Stomach smooth muscle (tissue), 2 donors: ENCODE measurements at regions not wholly inside any gene's neighbourhood (a gene's known extent, or its start where the extent isn't known, plus 50 kb on each side); places are given as distances from the start of the nearest gene placed in this dataset.

ENCODE experiments used
- H3K27ac ChIP-seq: one replicate; pipeline ENCODE4 v1.7.0; 2013; ENCODE audit warnings: mild to moderate bottlenecking, low read length, inconsistent platforms
- H3K27me3 ChIP-seq, 2 donors: one replicate each; pipeline ENCODE4 v1.7.0; 2013; ENCODE audit warnings: low read length in 2 of 2; ENCODE audit not compliant: insufficient read depth in 2 of 2, control insufficient read depth in 1 of 2
- H3K36me3 ChIP-seq, 2 donors: one replicate each; pipeline ENCODE4 v1.7.0; 2013; ENCODE audit warnings: low read length in 2 of 2; ENCODE audit not compliant: control insufficient read depth in 2 of 2, insufficient read depth in 2 of 2
- H3K4me1 ChIP-seq: one replicate; pipeline ENCODE4 v1.7.0; 2013; ENCODE audit warnings: low read length; ENCODE audit not compliant: control insufficient read depth, insufficient read depth
- H3K4me3 ChIP-seq, 2 donors: one replicate each; pipeline ENCODE4 v1.7.0; 2013; ENCODE audit warnings: low read length in 2 of 2
- H3K9ac ChIP-seq, 2 donors: one replicate each; pipeline ENCODE4 v1.7.0; 2013; ENCODE audit warnings: low read length in 2 of 2, mild to moderate bottlenecking in 1 of 2
- H3K9me3 ChIP-seq, 2 donors: one replicate each; pipeline ENCODE4 v1.7.0; 2013; ENCODE audit warnings: low read length in 2 of 2; ENCODE audit not compliant: control insufficient read depth in 2 of 2
- donor health status: healthy.
- donor health status: Pancreatic carcinoma.

DNA sequence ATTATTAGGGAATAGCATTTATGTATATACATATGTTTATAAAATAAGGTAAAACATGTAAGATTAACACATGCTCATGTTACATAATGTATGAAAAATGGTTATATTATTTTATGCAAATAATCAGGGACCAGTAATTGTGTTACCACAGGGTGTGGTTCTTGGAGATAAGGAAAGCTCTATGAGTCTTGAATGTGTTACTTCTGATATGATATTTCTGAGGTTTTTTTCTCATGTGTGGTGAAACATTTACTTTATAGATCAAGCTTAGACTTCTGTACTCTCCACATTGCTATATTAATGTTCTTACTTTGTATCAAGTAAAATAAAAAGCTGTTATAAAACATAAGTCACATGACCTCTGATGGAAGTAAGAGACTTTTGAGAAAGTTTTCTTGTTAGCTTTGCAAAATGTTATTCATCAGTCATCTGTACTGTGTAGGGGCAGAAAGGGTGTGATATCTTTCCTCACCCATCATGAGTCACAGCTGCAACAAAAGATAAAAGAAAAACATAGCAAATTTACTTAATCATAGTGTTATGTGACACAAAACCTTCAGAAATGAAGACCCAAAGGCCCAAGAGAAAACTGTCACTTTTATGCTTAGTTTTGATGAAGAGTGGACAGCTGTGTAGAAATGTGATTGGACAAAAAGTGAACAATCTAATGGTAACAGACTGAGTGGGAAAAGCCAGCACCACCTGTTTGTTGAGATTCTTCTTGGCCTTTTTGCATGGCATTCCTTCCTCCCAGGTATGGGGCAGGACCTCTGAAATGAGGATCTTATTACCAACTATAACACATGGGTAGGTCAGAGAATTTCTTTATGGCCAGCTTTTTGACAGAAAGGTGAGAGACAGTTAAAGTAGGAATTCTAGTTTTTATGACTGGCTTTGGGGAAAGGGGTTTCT is 632.3 kb downstream of the PDHA2 start:
- Histone ChIP-seq H3K9me3 (no peaks in the 10 kb centered on the region), H3K4me1 (no peaks in the 10 kb centered on the region), H3K4me3 (no peak overlapping the region), H3K36me3 (no peaks in the 10 kb centered on the region), H3K27ac (no peak overlapping the region), H3K27me3 (no peaks in the 10 kb centered on the region), H3K9ac (no peak overlapping the region)

DNA sequence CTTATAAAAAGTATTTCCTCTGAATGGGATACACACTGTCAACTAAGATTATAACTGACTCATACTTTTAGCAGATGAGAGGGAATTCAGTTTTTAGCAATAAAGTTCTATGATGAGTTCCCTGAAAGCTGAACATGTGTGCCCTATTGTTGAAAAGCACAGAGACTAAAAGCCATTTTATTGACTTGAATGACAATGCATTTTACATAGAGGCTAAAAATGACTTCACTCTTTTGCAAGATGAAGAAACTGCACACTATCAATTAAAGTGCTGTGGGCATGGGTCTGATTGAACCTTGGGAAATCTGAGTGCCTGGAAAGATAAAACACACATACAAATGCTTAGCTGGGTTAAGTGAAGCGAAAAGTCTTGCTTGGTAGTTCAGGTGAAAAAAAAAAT is 633.4 kb downstream of the PDHA2 start:
- Histone ChIP-seq H3K4me1 (no peaks in the 10 kb centered on the region), H3K27ac (no peak overlapping the region), H3K27me3 (no peaks in the 10 kb centered on the region), H3K4me3 (no peak overlapping the region), H3K9me3 (no peaks in the 10 kb centered on the region), H3K9ac (no peak overlapping the region), H3K36me3 (no peaks in the 10 kb centered on the region)

DNA sequence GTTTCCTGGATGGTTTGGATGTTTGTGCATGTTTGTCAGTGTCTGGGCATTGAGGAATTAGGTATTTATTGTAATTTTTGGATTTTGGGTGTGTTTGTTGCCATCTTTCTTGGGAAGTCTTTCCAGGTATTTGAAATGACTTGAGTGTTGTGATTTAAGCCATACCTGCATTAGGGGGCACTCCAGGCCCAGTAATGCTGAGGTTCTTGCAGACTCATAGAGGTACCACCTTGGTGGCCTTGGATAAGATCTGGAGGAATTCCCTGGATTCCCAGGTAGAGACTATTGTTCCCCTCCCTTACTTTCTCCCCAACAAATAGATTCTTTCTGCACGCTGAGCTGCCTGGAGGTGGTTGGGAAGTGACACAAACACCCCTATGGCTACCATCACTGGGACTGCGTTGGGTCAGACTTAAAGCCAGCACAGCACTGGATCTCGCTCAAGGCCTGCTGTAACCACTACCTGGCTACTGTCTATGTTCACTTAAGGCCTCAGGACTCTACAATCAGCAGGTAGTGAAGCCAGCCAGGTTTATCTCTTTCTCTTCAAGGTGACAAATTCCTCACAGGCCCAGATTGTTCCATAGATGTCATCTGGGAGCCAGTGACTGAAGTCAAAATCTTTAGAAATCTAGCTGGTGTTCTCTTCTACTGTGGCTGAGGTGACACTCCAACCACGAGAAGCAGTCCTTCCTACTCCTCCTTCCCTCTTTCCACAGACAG is 643.6 kb downstream of the PDHA2 start:
- H3K9ac ChIP-seq = no peak overlapping the region
- no peaks in the 10 kb centered on the region for H3K9me3 ChIP-seq
- H3K27ac ChIP-seq = no peak overlapping the region
- H3K27me3 ChIP-seq = no peaks in the 10 kb centered on the region
- H3K4me1 ChIP-seq = no peaks in the 10 kb centered on the region
- no peak overlapping the region for H3K4me3 ChIP-seq
- H3K36me3 ChIP-seq = no peaks in the 10 kb centered on the region

DNA sequence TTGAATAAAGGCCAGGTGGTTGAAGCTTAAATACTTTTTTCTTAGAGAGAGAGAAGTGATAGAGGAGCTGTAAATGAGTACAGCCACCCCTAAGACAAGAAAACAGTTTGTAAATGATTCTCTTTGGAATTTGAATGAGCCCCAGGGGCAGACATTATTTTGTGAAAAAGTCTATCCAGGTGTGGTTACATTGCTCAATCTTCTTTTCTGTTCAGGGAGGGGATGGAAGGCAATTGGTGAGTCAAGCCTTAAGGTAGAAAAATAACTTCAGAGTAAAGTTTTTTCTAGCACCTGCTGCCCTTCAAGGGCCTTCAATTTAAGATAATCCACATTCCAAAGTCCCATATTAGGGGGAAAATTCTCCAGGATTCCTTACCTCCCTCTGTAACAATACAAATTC is 646.7 kb downstream of the PDHA2 start:
- Histone ChIP-seq H3K4me1 (no peaks in the 10 kb centered on the region), H3K9ac (no peak overlapping the region), H3K27ac (no peak overlapping the region), H3K27me3 (no peaks in the 10 kb centered on the region), H3K4me3 (no peak overlapping the region), H3K36me3 (no peaks in the 10 kb centered on the region), H3K9me3 (no peaks in the 10 kb centered on the region)

DNA sequence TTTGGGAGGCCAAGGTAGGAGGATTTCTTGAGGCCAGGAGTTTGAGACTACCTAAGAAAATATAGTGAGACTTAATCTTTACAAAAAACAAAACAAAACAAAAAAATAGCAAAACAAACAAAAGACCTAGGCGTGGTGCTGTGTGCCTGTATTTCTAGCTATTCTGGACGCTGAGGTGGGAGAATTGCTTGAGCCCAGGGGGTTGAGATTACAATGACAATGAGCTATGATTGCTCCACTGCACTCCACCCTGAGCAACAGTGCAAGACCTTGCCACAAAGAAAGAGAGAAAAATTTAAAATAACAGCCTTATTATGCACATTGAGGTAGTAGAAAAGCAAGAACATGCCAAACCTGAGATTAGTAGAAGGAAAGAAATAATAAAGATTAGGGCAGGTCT is 657.7 kb downstream of the PDHA2 start:
- Histone ChIP-seq H3K9ac (no peak overlapping the region), H3K4me3 (no peak overlapping the region), H3K9me3 (no peaks in the 10 kb centered on the region), H3K36me3 (no peaks in the 10 kb centered on the region), H3K27ac (no peak overlapping the region), H3K4me1 (no peaks in the 10 kb centered on the region), H3K27me3 (no peaks in the 10 kb centered on the region)

DNA sequence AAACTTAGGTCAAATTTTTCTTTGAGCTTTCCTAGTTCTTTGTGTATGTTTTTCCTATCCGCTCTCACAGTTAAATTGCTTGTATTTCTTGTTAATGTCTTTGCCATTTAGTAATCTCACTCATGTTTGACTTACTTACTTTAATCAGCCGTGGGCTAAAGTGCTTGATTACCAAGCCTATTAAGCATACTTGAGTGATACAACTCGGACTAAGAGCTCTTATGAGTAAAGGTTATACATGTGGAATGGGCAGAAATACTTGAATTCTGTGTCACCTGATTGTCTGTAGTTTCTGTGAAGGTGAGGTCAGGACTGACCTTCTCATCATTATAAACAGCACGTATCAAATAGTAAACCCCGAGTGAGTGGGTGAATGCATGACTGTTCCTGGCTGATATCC is 664.5 kb downstream of the PDHA2 start:
- Histone ChIP-seq H3K27ac (no peak overlapping the region), H3K9ac (no peak overlapping the region), H3K27me3 (no peaks in the 10 kb centered on the region), H3K9me3 (no peaks in the 10 kb centered on the region), H3K4me3 (no peak overlapping the region), H3K4me1 (no peaks in the 10 kb centered on the region), H3K36me3 (no peaks in the 10 kb centered on the region)

DNA sequence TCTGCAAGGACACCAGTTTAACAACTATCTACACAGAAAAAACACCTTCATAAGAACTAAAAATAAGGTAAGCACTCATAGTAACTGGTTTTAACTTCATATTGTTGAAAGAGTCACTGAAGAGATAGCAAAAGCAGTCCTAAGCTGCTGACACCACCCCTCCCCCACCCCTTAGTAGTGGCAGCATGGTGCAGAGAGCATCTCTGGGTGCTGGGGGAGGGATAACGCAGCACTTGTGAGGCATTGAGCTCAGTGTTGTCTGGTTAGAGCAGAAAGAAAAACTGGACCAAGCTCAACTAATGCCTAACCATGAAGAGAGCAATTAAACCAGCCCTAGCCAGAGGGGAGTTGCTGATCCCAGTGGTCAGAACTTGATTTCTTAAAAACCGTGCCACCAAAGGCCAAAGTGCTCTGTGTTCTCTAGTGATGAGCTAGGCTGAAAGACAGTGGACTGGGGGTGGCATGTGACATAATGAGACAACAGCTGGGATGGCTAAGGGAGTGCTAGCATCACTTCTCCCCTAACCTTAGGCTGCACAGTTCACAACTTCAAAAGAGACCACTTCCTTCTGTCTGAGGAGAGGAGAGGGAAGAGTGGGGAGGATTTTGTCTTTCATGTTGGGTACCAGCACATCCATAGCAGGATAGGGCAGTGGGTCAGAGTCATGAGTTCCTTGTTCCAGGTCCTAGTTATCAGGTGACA is 669.3 kb downstream of the PDHA2 start:
- Histone ChIP-seq H3K9me3 (no peaks in the 10 kb centered on the region), H3K4me1 (no peaks in the 10 kb centered on the region), H3K27ac (no peak overlapping the region), H3K4me3 (no peak overlapping the region), H3K27me3 (no peaks in the 10 kb centered on the region), H3K36me3 (no peaks in the 10 kb centered on the region), H3K9ac (no peak overlapping the region)

DNA sequence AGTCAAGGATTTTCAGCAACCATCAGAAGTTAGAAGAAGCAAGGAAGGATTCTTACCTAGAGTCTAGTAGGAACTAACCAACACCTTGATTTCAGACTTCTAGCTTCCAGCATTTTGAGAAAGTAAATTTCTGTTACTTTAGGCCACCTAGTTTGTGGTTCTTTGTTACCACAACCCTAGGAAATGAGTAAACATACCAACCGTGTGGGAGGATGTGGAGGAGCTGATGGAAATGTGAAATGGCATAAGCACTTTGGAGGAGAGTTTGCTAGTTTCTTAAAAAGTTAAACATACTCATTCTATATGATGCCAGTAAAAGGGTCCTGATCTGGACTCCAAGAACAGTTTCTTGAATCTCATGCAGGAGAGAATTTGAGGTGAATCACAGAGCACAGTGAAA is 679.4 kb downstream of the PDHA2 start:
- H3K4me1 ChIP-seq = no peaks in the 10 kb centered on the region
- H3K36me3 ChIP-seq = no peaks in the 10 kb centered on the region
- H3K27ac ChIP-seq = no peak overlapping the region
- H3K27me3 ChIP-seq = no peaks in the 10 kb centered on the region
- H3K9ac ChIP-seq = no peak overlapping the region
- H3K9me3 ChIP-seq = peaks cover 0 to 3% of the 10 kb centered on the region in 2 donors
- no peak overlapping the region for H3K4me3 ChIP-seq

DNA sequence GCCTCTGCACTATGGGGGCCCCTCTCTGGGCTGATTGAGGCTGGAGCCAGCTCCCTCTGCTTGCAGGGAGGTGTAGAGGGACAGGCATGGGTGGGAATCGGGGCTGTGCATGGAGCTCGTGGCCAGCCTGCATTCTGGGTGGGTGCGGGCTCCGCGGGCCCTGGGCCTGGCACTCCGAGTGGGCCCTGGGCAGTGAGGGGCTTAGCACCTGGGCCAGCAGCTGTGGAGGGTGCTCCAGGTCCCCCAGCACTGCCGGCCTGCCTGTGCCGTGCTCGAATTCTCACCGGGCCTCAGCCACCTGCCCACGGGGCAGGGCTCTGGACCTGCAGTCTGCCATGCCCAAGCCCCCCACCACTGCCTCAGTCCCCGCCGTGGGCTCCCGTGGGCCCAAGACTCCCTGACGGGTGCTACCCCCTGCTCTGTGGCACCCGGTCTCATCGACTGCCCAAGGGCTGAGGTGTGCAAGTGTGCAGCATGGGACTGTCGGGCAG is 681.2 kb downstream of the PDHA2 start:
- Histone ChIP-seq H3K9ac (no peak overlapping the region), H3K4me1 (no peaks in the 10 kb centered on the region), H3K27ac (no peak overlapping the region), H3K4me3 (no peak overlapping the region), H3K36me3 (no peaks in the 10 kb centered on the region), H3K9me3 (peaks cover 0 to 3% of the 10 kb centered on the region in 2 donors), H3K27me3 (no peaks in the 10 kb centered on the region)

DNA sequence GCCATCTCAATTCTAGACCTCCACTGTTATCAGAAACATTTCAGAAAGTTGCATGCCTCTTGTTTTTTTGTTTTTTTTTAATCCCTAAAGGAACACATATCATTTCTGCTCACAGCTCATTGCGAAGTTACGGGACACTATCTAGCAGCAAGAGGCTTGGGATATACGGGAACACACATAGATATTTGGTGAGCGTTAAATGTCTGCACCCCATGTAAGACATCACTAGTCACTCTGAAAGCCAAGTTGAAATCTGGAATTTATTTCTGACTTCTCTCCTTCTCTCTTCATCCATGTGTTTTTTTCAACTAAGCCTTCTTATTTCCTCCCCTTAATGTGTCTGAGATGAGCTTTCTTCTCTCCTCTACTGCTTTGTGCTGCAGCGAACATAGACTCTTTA is 683.7 kb downstream of the PDHA2 start:
- Histone ChIP-seq H3K4me3 (no peak overlapping the region), H3K4me1 (no peaks in the 10 kb centered on the region), H3K9ac (no peak overlapping the region)

More for the DNA sequence above, 683.7 kb downstream of the PDHA2 start:
- H3K27ac ChIP-seq = no peak overlapping the region
- H3K36me3 ChIP-seq = no peaks in the 10 kb centered on the region
- H3K27me3 ChIP-seq = no peaks in the 10 kb centered on the region
- peaks cover 0 to 3% of the 10 kb centered on the region in 2 donors for H3K9me3 ChIP-seq
